ENCODE measurements at regions not wholly inside any gene's neighbourhood (a gene's known extent, or its start where the extent isn't known, plus 50 kb on each side); places are given as distances from the start of the nearest gene placed in this dataset.

DNA sequence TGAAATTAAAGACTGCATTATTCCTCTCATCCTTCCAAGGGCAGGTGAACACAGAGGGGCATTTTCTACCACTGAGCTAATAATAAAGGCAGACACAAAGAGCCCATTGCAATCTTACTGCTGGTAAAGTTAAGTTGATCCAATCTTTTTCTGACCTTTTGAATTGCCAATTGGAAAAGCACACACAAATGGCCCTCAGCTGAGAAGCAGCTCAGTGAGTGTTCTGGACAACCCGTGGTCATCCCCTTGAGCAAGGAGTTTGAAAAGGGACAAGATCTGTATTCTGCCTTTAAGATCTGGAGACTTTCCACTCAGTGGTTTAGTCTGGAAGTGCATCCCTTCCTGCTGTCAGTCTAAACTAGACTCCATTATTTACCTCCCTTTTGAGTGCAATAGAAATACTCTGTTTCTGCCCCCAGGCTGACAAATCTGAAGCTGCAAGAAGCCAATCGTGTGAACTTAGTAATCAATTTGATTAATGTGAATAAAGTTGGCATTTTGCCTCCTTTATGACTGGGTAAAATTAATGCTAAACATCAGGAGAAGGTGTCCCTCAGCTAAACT lies 835.7 kb downstream of the MAT2B start:
- TF ChIP-seq, protein P1, sequence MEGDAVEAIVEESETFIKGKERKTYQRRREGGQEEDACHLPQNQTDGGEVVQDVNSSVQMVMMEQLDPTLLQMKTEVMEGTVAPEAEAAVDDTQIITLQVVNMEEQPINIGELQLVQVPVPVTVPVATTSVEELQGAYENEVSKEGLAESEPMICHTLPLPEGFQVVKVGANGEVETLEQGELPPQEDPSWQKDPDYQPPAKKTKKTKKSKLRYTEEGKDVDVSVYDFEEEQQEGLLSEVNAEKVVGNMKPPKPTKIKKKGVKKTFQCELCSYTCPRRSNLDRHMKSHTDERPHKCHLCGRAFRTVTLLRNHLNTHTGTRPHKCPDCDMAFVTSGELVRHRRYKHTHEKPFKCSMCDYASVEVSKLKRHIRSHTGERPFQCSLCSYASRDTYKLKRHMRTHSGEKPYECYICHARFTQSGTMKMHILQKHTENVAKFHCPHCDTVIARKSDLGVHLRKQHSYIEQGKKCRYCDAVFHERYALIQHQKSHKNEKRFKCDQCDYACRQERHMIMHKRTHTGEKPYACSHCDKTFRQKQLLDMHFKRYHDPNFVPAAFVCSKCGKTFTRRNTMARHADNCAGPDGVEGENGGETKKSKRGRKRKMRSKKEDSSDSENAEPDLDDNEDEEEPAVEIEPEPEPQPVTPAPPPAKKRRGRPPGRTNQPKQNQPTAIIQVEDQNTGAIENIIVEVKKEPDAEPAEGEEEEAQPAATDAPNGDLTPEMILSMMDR (IDR thresholded peaks at IDR 0.05; ENCODE audit: low read depth, low read length, missing control alignments), result no peak
- H3K4me3 ChIP-seq (replicated peaks; ENCODE audit: low read depth, low read length), result no peak overlapping the region
- no peak for DNase-seq (ENCODE audit: extremely low read depth, low read depth)

DNA sequence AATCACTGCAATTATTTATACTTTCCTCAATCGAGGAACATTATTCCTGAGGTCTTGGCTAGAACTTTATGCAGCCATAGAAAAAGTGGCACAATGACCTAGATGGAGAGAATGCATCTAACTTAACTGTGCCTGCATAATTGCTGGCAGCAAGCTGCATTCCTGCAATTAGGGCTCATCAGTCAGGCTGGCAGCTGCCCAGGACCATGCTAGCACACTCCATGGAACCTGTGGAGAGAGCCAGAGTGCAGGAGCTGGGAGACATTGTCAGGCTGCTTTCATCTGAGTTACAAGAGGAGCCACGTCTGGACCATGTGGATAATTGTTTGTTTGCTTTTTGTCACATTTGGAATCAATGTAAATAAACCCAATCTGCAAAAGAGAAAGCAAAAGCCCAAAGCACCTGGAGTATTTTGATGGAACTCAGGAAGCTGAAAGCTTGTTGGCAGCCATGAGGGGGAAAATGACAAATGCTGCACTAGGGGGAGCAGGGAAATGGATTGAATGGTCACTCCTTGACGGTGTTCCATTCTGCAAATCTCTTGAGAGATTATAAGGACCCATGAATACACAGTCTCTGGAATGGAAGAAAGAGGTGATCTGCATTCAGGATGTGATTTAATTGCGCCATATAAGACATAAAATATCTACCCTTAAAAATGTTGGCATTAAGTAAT lies 839.9 kb downstream of the MAT2B start:
- TF ChIP-seq, protein P1 (IDR thresholded peaks at IDR 0.05; ENCODE audit: low read depth, low read length, missing control alignments), result no peak
- no peak overlapping the region for H3K4me3 ChIP-seq (replicated peaks; ENCODE audit: low read depth, low read length)
- no peak for DNase-seq (ENCODE audit: extremely low read depth, low read depth)

DNA sequence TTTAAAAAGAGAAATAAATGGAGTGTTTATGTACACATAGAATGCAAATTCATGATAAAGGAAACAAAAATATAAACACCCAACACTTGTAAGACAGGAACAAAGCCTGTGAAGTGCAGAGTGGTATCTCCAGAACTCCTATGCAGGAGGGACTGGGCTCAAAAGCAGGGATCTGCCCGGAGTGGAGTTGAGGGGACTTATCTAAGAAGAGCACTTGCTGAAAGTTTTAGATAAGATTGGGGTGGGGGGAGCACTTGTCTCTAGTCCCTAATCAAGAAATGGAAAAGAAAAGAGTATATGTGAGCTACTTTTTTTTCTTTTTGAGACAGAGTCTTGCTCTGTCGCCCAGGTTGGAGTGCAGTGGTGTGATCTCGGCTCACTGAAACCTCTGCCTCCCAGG lies 840.4 kb downstream of the MAT2B start:
- TF ChIP-seq, protein P1 (IDR thresholded peaks at IDR 0.05; ENCODE audit: low read depth, low read length, missing control alignments), result no peak
- no peak overlapping the region for H3K4me3 ChIP-seq (replicated peaks; ENCODE audit: low read depth, low read length)
- no peak for DNase-seq (ENCODE audit: extremely low read depth, low read depth)

DNA sequence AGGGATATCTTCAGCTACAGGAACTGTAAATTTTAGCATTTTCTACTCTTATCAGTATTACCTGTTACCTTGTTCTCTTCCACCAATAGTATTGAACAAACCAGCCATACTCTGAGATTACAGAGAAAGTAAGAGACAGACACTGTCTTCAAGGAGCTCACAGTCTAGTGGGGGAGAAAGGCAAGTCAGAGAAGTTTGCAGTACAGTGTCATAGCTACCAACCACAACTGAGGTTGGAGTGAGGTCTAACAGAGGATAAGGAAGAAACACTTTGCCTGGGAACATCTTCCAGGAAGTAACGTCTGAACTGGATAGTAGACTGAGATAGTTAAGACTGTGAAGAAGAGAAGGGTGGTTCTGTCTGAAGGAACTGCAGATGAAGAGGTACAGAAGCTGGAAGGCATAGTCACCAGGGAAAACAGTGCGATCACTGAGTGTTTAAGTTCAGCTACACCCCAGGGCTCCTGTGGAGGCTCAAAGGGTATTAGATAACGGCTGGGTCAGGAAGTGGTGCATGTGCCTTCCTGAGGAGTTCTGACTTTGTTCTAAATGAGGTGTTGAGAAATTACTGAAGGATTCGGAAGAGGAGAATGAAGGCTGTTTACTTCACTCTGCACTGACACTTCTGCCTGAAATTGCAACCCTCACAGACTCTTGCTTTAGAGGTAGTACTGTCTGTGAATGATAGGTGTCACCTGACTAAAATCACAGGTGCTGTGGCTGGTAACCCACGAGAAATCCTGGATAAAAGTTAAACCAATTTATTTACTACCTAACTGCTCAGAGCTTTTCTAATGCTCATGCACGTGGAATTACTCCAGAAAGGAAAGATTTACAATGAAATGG lies 841.6 kb downstream of the MAT2B start:
- no peak for DNase-seq (ENCODE audit: extremely low read depth, low read depth)
- TF ChIP-seq, protein P1 (IDR thresholded peaks at IDR 0.05; ENCODE audit: low read depth, low read length, missing control alignments), result no peak

DNA sequence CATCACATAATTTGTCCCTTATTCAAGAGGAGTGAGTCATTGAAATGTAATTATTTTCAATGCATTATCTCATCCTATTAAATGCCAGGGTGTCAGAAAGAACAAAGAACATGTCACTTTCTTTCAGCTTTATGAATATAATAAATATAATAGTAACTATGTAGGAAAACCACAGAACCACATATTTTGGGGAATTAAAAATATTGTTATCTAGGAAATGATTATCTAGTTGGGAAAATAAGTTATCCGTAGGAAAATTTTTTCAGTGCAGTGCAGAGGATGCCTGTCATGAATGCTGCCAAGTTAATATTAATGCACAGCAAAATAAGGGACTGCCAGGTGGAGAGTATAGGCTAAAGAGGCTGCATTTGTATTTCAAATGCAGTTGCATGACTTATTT lies 844.8 kb downstream of the MAT2B start:
- H3K4me3 ChIP-seq (replicated peaks; ENCODE audit: low read depth, low read length), result no peak overlapping the region
- no peak for DNase-seq (ENCODE audit: extremely low read depth, low read depth)
- TF ChIP-seq, protein P1 (IDR thresholded peaks at IDR 0.05; ENCODE audit: low read depth, low read length, missing control alignments), result no peak

More for the DNA sequence above, 841.6 kb downstream of the MAT2B start:
- no peak overlapping the region for H3K4me3 ChIP-seq (replicated peaks; ENCODE audit: low read depth, low read length)

DNA sequence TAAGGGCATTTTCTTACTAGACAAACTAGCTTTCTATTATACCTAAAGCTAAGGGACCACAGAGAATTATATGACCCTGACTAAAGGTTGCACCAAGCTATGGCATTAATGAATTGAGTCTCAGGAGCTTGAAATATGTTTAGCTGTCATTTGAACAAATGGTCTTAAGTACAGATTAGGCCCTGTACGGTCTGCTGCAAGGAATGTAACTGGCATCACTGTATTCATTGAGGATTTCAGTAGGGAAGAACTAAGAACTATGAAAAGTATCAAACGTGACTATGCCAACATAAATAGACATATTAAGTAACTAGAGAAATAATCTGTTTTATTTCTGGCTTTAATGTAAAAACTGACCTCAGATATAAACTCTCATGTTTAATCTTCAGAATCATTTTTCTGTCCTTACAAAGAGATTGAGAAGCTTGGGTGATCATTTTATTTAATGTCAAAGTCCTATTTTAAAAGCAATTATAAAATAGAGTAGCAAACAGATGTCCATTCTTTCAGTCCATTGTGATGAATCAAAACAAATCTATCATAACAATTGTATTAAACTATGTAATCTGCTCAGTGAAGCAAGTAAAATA lies 845.9 kb downstream of the MAT2B start:
- no peak overlapping the region for H3K4me3 ChIP-seq (replicated peaks; ENCODE audit: low read depth, low read length)
- TF ChIP-seq, protein P1 (IDR thresholded peaks at IDR 0.05; ENCODE audit: low read depth, low read length, missing control alignments), result no peak
- DNase-seq (ENCODE audit: extremely low read depth, low read depth), result no peak
